ENCODE measurements at regions not wholly inside any gene's neighbourhood (a gene's known extent, or its start where the extent isn't known, plus 50 kb on each side); places are given as distances from the start of the nearest gene placed in this dataset.

DNA sequence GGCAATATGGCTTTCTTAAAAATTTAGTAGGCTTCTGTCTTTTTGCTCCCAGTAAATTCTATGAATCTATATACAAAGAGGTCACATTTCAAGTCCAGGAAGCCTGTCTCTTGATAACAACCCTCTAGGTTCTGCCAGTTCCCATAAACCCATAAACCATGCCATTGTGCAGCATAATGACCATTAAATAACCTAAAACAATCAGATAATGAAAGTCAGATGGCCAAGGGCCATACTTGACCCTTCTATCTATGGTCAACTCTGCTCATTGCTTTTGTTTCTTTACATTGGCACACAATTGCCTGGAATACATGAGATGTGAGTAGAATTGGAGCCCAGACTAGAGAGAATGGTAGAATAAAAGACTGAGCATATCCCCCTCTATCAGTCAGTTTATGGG is 305.4 kb upstream of the KIF2A start (continued):
- TF ChIP-seq RFX5 (IDR thresholded peaks at IDR 0.05; ENCODE audit: borderline replicate concordance, low read depth, low read length): no peak
- no peak for TF ChIP-seq CHD1 (IDR thresholded peaks at IDR 0.05; ENCODE audit: low read depth, low read length)
- TF ChIP-seq JUN (IDR thresholded peaks at IDR 0.05; ENCODE audit: low read depth, low read length): no peak
- no peak for TF ChIP-seq SP1 (IDR thresholded peaks at IDR 0.05; ENCODE audit: low read depth, low read length)
- no peak for TF ChIP-seq RAD21 (IDR thresholded peaks at IDR 0.05 in 1 of 2, conservative IDR thresholded peaks at IDR 0.05 in 1 of 2; ENCODE audit: low read depth in 2 of 2, low read length in 2 of 2)
- TF ChIP-seq YY1 (IDR thresholded peaks at IDR 0.05; ENCODE audit: low read depth, low read length): no peak
- TF ChIP-seq TBP (IDR thresholded peaks at IDR 0.05; ENCODE audit: low read depth, low read length): no peak
- no peak for TF ChIP-seq SAP30 (IDR thresholded peaks at IDR 0.05; ENCODE audit: insufficient read depth, insufficient replicate concordance, low read length)
- TF ChIP-seq EP300 (IDR thresholded peaks at IDR 0.05; ENCODE audit: borderline replicate concordance in 1 of 2, low read depth in 2 of 2, low read length in 2 of 2): no peak
- no peak for TF ChIP-seq SIN3A (conservative IDR thresholded peaks at IDR 0.05 in 1 of 2, IDR thresholded peaks at IDR 0.05 in 1 of 2; ENCODE audit: low read depth in 1 of 2, low read length in 2 of 2)
- TF ChIP-seq CBX5 (IDR thresholded peaks at IDR 0.05; ENCODE audit: low read depth, low read length): no peak
- TF ChIP-seq, protein P1, sequence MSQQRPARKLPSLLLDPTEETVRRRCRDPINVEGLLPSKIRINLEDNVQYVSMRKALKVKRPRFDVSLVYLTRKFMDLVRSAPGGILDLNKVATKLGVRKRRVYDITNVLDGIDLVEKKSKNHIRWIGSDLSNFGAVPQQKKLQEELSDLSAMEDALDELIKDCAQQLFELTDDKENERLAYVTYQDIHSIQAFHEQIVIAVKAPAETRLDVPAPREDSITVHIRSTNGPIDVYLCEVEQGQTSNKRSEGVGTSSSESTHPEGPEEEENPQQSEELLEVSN (IDR thresholded peaks at IDR 0.05): no peak
- TF ChIP-seq, protein P2, sequence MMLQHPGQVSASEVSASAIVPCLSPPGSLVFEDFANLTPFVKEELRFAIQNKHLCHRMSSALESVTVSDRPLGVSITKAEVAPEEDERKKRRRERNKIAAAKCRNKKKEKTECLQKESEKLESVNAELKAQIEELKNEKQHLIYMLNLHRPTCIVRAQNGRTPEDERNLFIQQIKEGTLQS (IDR thresholded peaks at IDR 0.05; ENCODE audit: insufficient read depth, low read depth, low read length): no peak
- TF ChIP-seq SIX5 (IDR thresholded peaks at IDR 0.05; ENCODE audit: low read depth, low read length): no peak
- TF ChIP-seq BACH1 (IDR thresholded peaks at IDR 0.05; ENCODE audit: low read length): no peak
- no peak for TF ChIP-seq TAF7 (optimal IDR thresholded peaks at IDR 0.05; ENCODE audit: borderline replicate concordance, low read depth, low read length)
